Ramos (cell line): ENCODE measurements at regions not wholly inside any gene's neighbourhood (a gene's known extent, or its start where the extent isn't known, plus 50 kb on each side); places are given as distances from the start of the nearest gene placed in this dataset.
"Not testable (repeated sequence)": the region's sequence is repeated elsewhere in the genome, so short reads cannot be mapped to it uniquely, and the experiment has no call there.

Experiments
- in situ Hi-C: fragments of 300-500 bp; cut with MboI; formaldehyde crosslinking; loops from one replicate; pipeline ENCODE4 v1.14.3; 2022; ENCODE audit warnings: low sequenced_read_pairs; ENCODE audit not compliant: unreplicated experiment

GRCh38 chr7:12927635-12928434, 240.4 kb downstream of the ARL4A start:
- in situ Hi-C loops: no loop called here

- in situ Hi-C loops: no loop called here
Observed at GRCh38 chr7:12929476-12930140, 242.2 kb downstream of the ARL4A start.

GRCh38 chr7:12930534-12930933, 243.1 kb downstream of the ARL4A start:
- in situ Hi-C loops: no loop called here

- in situ Hi-C loops: not testable (repeated sequence)
Observed at GRCh38 chr7:12931465-12931864, 244.0 kb downstream of the ARL4A start.

- in situ Hi-C loops: no loop called here
Observed at GRCh38 chr7:12939694-12940093, 252.3 kb downstream of the ARL4A start.

- in situ Hi-C loops: no loop called here
Observed at GRCh38 chr7:12941512-12941911, 254.1 kb downstream of the ARL4A start.

GRCh38 chr7:12942609-12943008, 255.2 kb downstream of the ARL4A start:
- in situ Hi-C loops: no loop called here

GRCh38 chr7:12943781-12944180, 256.3 kb downstream of the ARL4A start:
- in situ Hi-C loops: no loop called here

GRCh38 chr7:12945901-12946300, 258.5 kb downstream of the ARL4A start:
- in situ Hi-C loops: no loop called here

GRCh38 chr7:12947465-12947864, 260.0 kb downstream of the ARL4A start:
- in situ Hi-C loops: no loop called here

- in situ Hi-C loops: no loop called here
Observed at GRCh38 chr7:12949060-12949931, 261.9 kb downstream of the ARL4A start.

GRCh38 chr7:12951397-12951801, 264.0 kb downstream of the ARL4A start:
- in situ Hi-C loops: no loop called here

- in situ Hi-C loops: no loop called here
Observed at GRCh38 chr7:12954380-12955033, 267.1 kb downstream of the ARL4A start.

GRCh38 chr7:12957487-12957886, 270.1 kb downstream of the ARL4A start:
- in situ Hi-C loops: no loop called here

GRCh38 chr7:12961910-12962480, 274.6 kb downstream of the ARL4A start:
- in situ Hi-C loops: no loop called here

- in situ Hi-C loops: no loop called here
Observed at GRCh38 chr7:12963435-12963834, 276.0 kb downstream of the ARL4A start.

- in situ Hi-C loops: no loop called here
Observed at GRCh38 chr7:12964836-12965235, 277.4 kb downstream of the ARL4A start.

GRCh38 chr7:12965767-12966166, 278.3 kb downstream of the ARL4A start:
- in situ Hi-C loops: no loop called here

- in situ Hi-C loops: no loop called here
Observed at GRCh38 chr7:12967322-12967721, 279.9 kb downstream of the ARL4A start.

GRCh38 chr7:12968836-12969422, 281.5 kb downstream of the ARL4A start:
- in situ Hi-C loops: no loop called here
